HG02678 (cell line): ENCODE measurements at regions not wholly inside any gene's neighbourhood (a gene's known extent, or its start where the extent isn't known, plus 50 kb on each side); places are given as distances from the start of the nearest gene placed in this dataset.
"Not testable (repeated sequence)": the region's sequence is repeated elsewhere in the genome, so short reads cannot be mapped to it uniquely, and the experiment has no call there.

Experiments used
- ATAC-seq: cut with Tn5 transposase; IDR thresholded peaks from one replicate; pipeline ENCODE4 v1.9.1; 2021; ENCODE audit warnings: mild to moderate bottlenecking, moderate library complexity; ENCODE audit not compliant: unreplicated experiment

GRCh38 chr10:81200801-81201200 is 663.1 kb downstream of the SH2D4B start:
- no peak for ATAC-seq

DNA sequence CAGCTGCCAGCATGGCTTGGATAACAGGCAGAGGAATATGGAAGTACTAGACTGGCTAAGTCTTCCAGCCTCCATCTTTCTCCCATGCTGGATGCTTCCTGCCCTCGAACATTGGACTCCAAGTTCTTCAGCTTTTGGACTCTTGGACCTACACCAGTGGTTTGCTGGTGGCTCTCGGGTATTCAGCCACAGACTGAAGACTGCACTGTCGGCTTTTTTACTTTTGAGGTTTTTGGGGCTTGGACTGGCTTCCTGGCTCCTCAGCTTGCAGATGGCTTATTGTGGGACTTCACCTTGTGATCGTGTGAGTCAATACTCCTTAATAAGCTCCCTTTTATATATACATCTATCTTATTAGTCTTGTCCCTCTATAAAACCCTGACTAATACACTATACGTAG is 667.6 kb upstream of the NRG3 start:
- ATAC-seq: not testable (repeated sequence)

- no peak for ATAC-seq
Observed at GRCh38 chr10:81213370-81213769, 661.6 kb upstream of the NRG3 start.

- no peak for ATAC-seq
Observed at GRCh38 chr10:81215498-81215897, 659.5 kb upstream of the NRG3 start.

DNA sequence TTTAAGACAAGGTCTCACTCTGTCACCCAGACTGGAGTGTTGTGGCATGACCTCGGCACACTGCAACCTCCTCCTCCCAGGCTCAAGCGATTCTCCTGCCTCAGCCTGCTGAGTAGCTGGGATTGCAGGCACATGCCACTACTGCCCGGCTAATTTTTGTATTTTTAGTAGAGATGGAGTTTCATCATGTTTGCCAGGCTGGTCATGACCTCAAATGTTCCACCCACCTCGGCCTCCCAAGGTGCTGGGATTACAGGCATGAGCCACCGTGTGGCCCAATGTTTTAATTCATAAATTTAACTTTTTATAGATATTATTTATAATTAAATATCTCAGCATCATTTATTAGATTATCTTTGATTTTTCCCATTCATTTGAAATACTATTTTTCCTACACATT is 658.0 kb upstream of the NRG3 start:
- no peak for ATAC-seq

- ATAC-seq: no peak
Observed at GRCh38 chr10:81218307-81218706, 656.7 kb upstream of the NRG3 start.

GRCh38 chr10:81219758-81220157 is 655.2 kb upstream of the NRG3 start:
- no peak for ATAC-seq

- ATAC-seq: no peak
Observed at GRCh38 chr10:81248886-81249285, 626.1 kb upstream of the NRG3 start.

DNA sequence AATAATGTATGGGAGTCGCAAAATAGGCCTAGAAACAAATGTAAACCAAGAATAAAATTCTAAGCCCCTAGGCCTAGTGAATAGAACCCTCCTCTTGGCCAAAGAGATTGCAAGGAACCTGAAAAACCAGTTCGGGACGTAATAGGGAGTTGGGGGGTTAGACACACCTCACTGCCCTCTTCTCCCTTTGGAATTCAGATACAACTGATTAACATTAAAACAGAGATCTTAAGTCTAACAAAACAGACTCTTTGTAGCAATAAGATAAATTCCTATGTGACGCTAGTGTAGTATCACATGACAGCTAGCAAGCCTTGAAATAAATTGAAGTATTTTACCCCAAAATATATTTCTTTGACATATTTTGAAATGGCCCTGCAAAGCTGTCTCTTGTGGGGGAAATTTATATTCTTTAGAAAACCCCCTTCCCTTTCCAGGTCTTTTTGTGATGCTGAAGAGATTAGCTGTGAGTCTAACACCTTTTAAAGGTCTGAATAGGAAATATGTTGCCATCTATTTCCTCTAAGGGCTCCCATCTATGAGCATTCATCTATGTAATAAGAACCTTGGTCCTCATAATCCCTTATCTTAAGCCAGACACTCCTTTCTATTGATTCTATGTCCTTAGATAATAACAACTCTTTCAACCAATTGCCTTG is 623.4 kb upstream of the NRG3 start:
- no peak for ATAC-seq

DNA sequence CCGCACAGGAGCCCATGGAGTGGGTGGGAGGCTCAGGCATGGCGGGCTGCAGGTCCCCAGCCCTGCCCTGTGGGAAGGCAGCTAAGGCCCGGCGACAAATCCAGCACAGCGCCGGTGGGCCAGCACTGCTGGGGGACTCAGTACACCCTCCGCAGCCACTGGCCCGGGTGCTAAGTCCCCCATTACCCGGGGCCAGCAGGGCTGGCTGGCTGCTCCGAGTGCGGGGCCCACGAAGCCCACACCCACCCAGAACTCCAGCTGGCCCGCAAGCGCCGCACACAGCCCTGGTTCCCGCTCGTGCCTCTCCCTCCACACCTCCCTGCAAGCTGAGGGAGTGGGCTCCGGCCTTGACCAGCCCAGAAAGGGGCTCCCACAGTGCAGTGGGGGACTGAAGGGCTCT is 610.0 kb upstream of the NRG3 start:
- not testable (repeated sequence) for ATAC-seq

- no peak for ATAC-seq
Observed at GRCh38 chr10:81270051-81270450, 604.9 kb upstream of the NRG3 start.

DNA sequence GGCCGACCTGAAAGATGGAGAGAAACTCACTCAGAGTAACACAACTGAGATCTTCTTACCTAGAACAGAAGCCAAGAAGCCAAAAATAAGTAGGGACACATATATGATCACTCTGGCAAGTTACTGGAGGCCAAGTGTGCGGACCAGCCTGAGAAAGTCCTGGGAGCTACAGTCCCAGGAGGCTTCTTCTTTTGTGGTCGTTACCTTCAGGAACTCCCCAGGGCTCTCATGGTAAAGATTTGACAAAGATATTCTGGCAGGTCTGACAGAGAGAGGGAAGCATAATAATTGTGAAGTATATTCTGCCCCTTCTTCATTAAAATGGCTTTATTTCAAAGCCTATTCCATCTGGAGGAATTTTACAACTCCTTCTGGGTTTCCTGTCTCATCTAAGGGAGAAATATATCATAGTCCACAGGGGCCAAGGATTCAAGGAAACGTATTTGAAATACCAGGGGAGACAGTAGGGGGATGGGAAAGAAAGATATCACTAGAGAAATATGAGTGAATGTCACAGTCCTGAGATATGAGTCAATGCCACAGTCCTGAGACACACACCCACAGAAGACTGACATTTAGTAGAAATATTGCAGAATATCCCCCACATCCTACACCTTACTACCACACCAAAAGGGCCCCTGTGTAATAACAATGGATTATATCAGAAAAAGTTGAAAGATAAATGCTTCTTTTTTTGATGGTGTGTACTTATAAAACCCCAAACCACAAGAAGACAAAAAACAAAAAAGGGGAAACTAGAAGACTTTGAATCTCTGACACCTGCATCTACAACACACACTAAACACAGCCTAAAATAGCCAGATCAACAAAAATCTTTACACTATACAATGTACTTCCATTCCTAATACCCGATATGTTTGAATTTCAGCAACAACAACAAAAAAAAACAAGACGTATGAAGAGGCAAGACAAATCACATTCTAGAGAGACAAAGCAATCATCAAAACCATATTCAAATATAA is 594.2 kb upstream of the NRG3 start:
- no peak for ATAC-seq

DNA sequence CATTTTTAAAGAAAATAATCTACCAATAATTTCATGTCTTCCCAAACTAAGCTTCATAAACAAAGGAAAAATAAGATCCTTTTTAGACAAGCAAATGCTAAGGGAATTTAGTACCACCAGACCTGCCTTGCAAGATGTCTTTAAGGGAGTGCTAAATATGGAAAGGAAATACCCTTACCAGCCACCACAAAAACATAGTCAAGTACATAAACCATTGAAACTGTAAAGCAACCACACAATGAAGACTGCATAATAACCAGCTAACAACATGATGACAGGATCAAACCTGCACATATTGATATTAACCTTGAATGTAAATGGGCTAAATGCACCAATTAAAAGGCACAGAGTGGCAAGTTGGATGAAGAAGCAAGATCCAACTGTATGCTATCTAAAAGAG is 586.5 kb upstream of the NRG3 start:
- ATAC-seq: no peak

GRCh38 chr10:81297292-81297691 is 577.7 kb upstream of the NRG3 start:
- no peak for ATAC-seq

GRCh38 chr10:81303656-81304055 is 571.3 kb upstream of the NRG3 start:
- ATAC-seq: no peak

- ATAC-seq: no peak
Observed at GRCh38 chr10:81306971-81307782, 567.8 kb upstream of the NRG3 start.

GRCh38 chr10:81309041-81309552 is 565.9 kb upstream of the NRG3 start:
- no peak for ATAC-seq

GRCh38 chr10:81314471-81314870 is 560.5 kb upstream of the NRG3 start:
- ATAC-seq: no peak

DNA sequence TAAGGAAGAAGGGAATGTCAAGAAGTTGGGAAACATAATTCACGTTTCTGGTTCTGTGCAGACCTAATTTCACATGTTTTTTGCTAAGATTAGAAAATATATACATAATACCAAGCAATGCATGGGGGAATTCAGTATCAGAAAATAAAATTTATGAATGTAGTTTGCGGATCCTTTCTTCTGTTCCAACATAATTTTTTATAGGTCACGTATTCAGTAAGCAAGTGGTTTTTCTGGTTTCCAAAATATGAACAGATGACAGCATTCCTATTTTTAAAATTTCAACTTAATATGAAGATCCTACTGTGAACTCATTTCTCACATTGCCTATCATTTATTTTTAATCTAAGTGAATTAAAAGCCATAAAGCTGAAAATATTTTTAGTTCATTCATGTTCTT is 560.0 kb upstream of the NRG3 start:
- ATAC-seq: no peak

DNA sequence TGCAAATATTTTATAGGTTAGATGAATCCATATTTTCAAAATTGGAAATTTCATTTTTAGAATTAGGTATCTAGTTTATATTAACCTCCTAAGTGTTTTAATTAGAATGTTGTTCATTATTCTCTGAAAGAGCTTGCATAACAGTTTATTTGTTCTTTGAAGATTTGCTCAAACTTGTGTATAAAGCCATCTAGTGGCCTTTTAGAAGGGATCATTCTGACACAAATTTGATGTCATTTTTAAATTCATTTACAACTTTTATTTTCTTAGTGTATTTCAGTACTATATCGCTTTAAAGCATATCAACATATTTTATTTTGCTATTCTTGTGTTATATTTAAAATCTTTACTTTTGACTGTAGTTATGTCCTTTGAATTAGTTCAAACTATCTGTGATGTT is 527.0 kb upstream of the NRG3 start:
- no peak for ATAC-seq

DNA sequence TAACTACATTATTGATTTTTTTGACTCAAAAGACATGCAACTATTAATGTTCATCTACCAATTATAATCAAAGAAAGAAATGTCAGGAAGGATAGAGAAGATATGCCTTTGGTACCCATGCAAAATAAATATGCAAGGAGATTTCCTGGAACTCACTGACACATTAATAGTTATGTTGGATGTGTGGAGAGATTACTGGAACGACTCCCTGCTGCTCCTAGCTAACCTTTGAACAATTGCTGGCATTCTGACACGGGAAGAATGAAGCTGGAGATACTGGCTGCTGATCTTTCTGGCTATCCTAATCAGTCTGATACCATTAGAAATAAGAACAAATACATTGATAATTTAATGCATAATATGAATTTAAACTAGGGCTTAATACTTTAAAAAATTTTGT is 507.9 kb upstream of the NRG3 start:
- no peak for ATAC-seq
